GM18498 (cell line): ENCODE measurements at regions not wholly inside any gene's neighbourhood (a gene's known extent, or its start where the extent isn't known, plus 50 kb on each side); places are given as distances from the start of the nearest gene placed in this dataset.

Experiments
- ATAC-seq: cut with Tn5 transposase; IDR thresholded peaks from one replicate; pipeline ENCODE4 v1.9.1; 2021; ENCODE audit warnings: mild to moderate bottlenecking, moderate library complexity; ENCODE audit not compliant: unreplicated experiment

GRCh38 chr11:28770806-28771205 is 662.6 kb downstream of the METTL15 start:
- ATAC-seq: no peak

- no peak for ATAC-seq
Measured at GRCh38 chr11:28767574-28767973, 659.4 kb downstream of the METTL15 start.

- no peak for ATAC-seq
Measured at GRCh38 chr11:28763876-28764275, 655.7 kb downstream of the METTL15 start.

- no peak for ATAC-seq
Measured at GRCh38 chr11:28763151-28763550, 655.0 kb downstream of the METTL15 start.

GRCh38 chr11:28760676-28761390 is 652.6 kb downstream of the METTL15 start:
- ATAC-seq: no peak

GRCh38 chr11:28759311-28759710 is 651.1 kb downstream of the METTL15 start:
- ATAC-seq: no peak

- ATAC-seq: no peak
Measured at GRCh38 chr11:28757725-28758515, 649.7 kb downstream of the METTL15 start.

- no peak for ATAC-seq
Measured at GRCh38 chr11:28756977-28757376, 648.8 kb downstream of the METTL15 start.

GRCh38 chr11:28743061-28743550 is 634.9 kb downstream of the METTL15 start:
- no peak for ATAC-seq

- no peak for ATAC-seq
Measured at GRCh38 chr11:28739489-28740280, 631.5 kb downstream of the METTL15 start.

GRCh38 chr11:28738549-28738948 is 630.4 kb downstream of the METTL15 start:
- ATAC-seq: no peak

- no peak for ATAC-seq
Measured at GRCh38 chr11:28736256-28736655, 628.1 kb downstream of the METTL15 start.

- no peak for ATAC-seq
Measured at GRCh38 chr11:28735511-28735910, 627.3 kb downstream of the METTL15 start.

- ATAC-seq: no peak
Measured at GRCh38 chr11:28730889-28731288, 622.7 kb downstream of the METTL15 start.

- ATAC-seq: no peak
Measured at GRCh38 chr11:28730336-28730735, 622.1 kb downstream of the METTL15 start.

- ATAC-seq: no peak
Measured at GRCh38 chr11:28729339-28729738, 621.2 kb downstream of the METTL15 start.

GRCh38 chr11:28728666-28729065 is 620.5 kb downstream of the METTL15 start:
- ATAC-seq: no peak

GRCh38 chr11:28727254-28727653 is 619.1 kb downstream of the METTL15 start:
- no peak for ATAC-seq

GRCh38 chr11:28726432-28726831 is 618.2 kb downstream of the METTL15 start:
- ATAC-seq: no peak

- ATAC-seq: no peak
Measured at GRCh38 chr11:28715726-28716125, 607.5 kb downstream of the METTL15 start.

- no peak for ATAC-seq
Measured at GRCh38 chr11:28713850-28714249, 605.7 kb downstream of the METTL15 start.
